ENCODE measurements at regions not wholly inside any gene's neighbourhood (a gene's known extent, or its start where the extent isn't known, plus 50 kb on each side); places are given as distances from the start of the nearest gene placed in this dataset.

DNA sequence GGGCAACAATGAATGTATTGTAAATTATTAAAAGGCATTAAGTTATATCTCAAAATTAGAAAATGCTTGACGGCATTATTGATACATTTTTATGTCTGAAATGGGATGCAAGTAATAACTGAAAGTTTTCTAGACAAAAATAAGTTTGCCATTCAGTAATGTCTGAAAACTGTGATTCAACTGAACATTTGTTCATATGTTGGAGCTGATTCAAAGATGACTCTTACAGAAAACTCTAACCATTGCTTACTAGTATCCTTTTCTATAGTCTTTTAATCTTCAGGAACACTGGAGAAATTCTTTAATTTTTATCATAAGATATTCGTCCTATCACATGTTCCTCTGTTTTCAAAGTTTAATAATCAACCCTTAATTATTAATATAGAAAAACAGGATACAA lies 71.1 kb upstream of the TFEC start:
- no CpG with 5 or more reads among the region's 2 CpGs for WGBS (ENCODE audit: insufficient coverage)
- H3K36me3 ChIP-seq (ENCODE audit: control insufficient read depth, insufficient read depth, low read length): no peaks in the 10 kb centered on the region
- no peaks in the 10 kb centered on the region for H3K4me1 ChIP-seq (ENCODE audit: control insufficient read depth, insufficient read depth, low read length)
- no peak overlapping the region for H3K4me3 ChIP-seq (ENCODE audit: low read length)
- no peaks in the 10 kb centered on the region for H3K9me3 ChIP-seq (replicated peaks; ENCODE audit: control insufficient read depth, low read depth, low read length)
- no peaks in the 10 kb centered on the region for H3K27me3 ChIP-seq (ENCODE audit: control insufficient read depth, insufficient read depth, low read length)
- H3K27ac ChIP-seq (ENCODE audit: low read length): no peak overlapping the region
- DNase-seq: no peak

DNA sequence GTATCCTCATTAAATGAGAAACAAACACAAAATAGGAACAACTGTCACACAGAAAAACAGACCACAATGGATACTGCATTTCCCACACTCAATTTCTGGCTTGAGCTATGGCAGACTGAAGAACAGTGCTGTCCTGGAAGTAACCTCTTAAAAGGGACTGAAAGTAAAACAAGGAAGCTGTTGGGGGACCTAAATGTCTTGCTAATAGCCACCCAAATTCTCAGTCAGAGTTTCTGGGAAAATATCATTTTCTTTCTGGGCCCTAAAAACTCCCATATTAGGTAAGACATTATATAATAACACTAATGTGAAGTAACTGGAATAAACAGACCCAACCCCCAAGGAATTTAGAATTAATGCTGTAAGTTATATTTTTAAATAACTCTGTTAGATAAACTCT lies 80.9 kb upstream of the TFEC start:
- DNase-seq: peak; percentile 2
- H3K36me3 ChIP-seq (ENCODE audit: control insufficient read depth, insufficient read depth, low read length): no peaks in the 10 kb centered on the region
- no peaks in the 10 kb centered on the region for H3K4me1 ChIP-seq (ENCODE audit: control insufficient read depth, insufficient read depth, low read length)
- no peaks in the 10 kb centered on the region for H3K27me3 ChIP-seq (ENCODE audit: control insufficient read depth, insufficient read depth, low read length)
- no peaks in the 10 kb centered on the region for H3K9me3 ChIP-seq (replicated peaks; ENCODE audit: control insufficient read depth, low read depth, low read length)
- no peak overlapping the region for H3K27ac ChIP-seq (ENCODE audit: low read length)
- no peak overlapping the region for H3K4me3 ChIP-seq (ENCODE audit: low read length)

DNA sequence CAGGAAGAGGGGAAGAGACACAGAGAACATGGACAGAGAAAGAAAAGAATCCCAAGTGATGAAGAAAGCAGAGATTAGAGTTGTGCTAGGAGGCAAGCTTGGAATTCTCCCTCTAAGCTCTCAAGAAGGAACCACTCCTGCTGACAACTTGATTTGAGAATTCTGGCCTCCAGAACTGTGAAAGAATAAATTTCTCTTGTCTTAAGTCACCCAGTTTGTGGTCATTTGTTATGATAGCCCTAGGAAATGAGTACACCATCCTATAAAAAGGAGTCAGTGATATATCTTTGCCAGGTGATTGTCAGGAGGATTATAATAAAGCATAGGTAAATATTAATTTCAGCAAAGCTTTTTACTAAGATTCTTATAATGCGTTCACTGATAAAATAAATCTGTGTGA lies 82.7 kb upstream of the TFEC start:
- no peak for DNase-seq
- Histone ChIP-seq H3K36me3 (ENCODE audit: control insufficient read depth, insufficient read depth, low read length) (no peaks in the 10 kb centered on the region), H3K4me3 (ENCODE audit: low read length) (no peak overlapping the region), H3K4me1 (ENCODE audit: control insufficient read depth, insufficient read depth, low read length) (no peaks in the 10 kb centered on the region), H3K27ac (ENCODE audit: low read length) (no peak overlapping the region), H3K27me3 (ENCODE audit: control insufficient read depth, insufficient read depth, low read length) (no peaks in the 10 kb centered on the region), H3K9me3 (replicated peaks; ENCODE audit: control insufficient read depth, low read depth, low read length) (no peaks in the 10 kb centered on the region)
- no CpG with 5 or more reads among the region's 1 CpG for WGBS (ENCODE audit: insufficient coverage)

DNA sequence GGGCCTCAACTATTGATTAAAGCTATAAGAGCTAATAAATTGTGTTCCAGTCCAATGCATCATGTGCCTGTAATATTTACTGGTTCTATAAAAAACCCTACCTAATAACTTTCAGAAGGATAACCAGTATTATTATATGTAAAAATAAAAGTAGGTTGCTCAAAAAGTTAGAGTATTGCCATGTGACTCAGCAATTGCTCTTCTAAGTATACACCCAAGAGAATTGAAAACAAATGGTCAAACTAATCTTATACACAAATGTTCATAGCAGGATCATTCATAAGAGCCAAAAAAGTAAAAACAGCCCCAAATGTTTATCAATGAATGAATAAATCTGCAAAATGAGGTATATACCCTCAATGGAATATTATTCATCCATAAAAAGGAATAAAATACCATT lies 89.5 kb upstream of the TES start:
- no peak for DNase-seq
- H3K27ac ChIP-seq (ENCODE audit: low read length): no peak overlapping the region

DNA sequence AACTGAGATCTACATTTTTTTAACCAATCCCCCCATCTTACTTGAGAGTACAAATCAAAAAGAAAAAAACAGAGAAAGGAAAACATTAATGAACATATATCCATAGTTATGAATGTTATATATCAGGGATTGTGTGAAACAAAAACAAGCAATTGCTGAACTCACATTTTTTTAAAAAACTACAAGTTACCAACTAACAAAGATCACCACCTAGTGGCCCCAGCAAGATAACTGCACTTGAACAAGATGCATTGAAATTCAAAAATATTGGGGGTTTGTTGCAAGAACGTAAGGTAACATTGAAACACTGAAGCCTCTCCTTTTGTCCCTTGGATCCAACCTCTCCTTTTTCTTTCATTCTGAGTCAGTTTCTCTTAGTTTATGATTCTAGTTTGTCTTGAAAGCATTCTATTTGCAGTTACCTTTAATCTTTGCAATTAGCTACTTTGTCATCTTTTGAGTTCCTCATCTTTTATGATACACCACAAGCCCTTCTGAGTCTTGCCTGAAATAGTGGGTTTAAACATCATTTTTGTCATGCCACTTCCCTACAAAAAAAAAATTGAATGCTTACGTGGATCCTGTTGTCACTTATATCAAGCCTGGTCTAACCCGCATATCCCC lies 87.3 kb upstream of the TES start:
- Histone ChIP-seq H3K27ac (ENCODE audit: low read length) (no peak overlapping the region), H3K36me3 (ENCODE audit: control insufficient read depth, insufficient read depth, low read length) (no peaks in the 10 kb centered on the region), H3K4me1 (ENCODE audit: control insufficient read depth, insufficient read depth, low read length) (no peaks in the 10 kb centered on the region), H3K4me3 (ENCODE audit: low read length) (no peak overlapping the region), H3K9me3 (replicated peaks; ENCODE audit: control insufficient read depth, low read depth, low read length) (peaks cover 5% of the 10 kb centered on the region), H3K27me3 (ENCODE audit: control insufficient read depth, insufficient read depth, low read length) (no peaks in the 10 kb centered on the region)
- peak; percentile 59 for DNase-seq
- 67% methylated on average over 2 of the region's 3 CpGs for WGBS (ENCODE audit: insufficient coverage)

More for the DNA sequence above, 89.5 kb upstream of the TES start:
- Histone ChIP-seq H3K9me3 (replicated peaks; ENCODE audit: control insufficient read depth, low read depth, low read length) (no peaks in the 10 kb centered on the region), H3K36me3 (ENCODE audit: control insufficient read depth, insufficient read depth, low read length) (no peaks in the 10 kb centered on the region), H3K4me3 (ENCODE audit: low read length) (no peak overlapping the region), H3K4me1 (ENCODE audit: control insufficient read depth, insufficient read depth, low read length) (no peaks in the 10 kb centered on the region), H3K27me3 (ENCODE audit: control insufficient read depth, insufficient read depth, low read length) (no peaks in the 10 kb centered on the region)

DNA sequence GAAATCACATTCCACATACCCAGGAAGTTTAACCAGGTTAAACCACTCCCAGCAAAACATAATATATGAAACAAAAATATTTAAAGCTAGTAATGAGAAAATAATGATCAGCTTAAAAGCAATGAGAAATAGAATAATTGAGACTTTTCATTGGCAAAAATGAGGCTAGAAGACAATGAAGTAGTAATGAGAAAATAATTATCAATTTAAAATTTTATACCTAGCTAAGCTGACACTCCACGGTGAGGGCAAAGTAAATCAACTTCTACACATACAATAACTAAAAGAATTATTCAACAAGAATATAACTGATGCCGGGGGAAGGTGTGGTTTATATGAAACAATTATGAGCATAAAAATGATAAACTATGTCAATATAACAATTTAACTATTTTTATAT lies 82.2 kb upstream of the TES start:
- DNase-seq: no peak
- H3K27ac ChIP-seq (ENCODE audit: low read length): no peak overlapping the region
- peaks cover 5% of the 10 kb centered on the region for H3K9me3 ChIP-seq (replicated peaks; ENCODE audit: control insufficient read depth, low read depth, low read length)
- no peaks in the 10 kb centered on the region for H3K27me3 ChIP-seq (ENCODE audit: control insufficient read depth, insufficient read depth, low read length)
- no peaks in the 10 kb centered on the region for H3K4me1 ChIP-seq (ENCODE audit: control insufficient read depth, insufficient read depth, low read length)
- no peak overlapping the region for H3K4me3 ChIP-seq (ENCODE audit: low read length)
- no peaks in the 10 kb centered on the region for H3K36me3 ChIP-seq (ENCODE audit: control insufficient read depth, insufficient read depth, low read length)
- WGBS (ENCODE audit: insufficient coverage): no CpG with 5 or more reads among the region's 2 CpGs

DNA sequence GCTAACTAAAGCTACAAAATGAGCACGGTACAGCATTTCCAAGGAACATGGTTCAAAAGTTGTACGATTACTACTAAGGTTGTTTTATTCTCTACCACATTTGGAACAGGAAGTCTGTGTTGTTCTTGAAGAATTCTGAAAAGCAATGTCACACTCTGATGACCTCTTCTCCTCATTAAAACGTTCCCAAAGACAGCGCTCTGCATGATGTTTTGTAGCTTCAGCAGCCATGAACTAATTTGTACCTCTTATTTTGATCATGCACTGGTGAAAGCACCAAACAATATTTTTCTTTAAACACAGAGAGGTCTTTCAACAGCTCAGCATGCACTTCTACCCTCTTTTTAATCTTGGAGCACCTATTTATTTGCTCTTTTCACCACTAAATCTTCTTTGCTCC lies 75.0 kb upstream of the TES start:
- H3K27me3 ChIP-seq (ENCODE audit: control insufficient read depth, insufficient read depth, low read length): no peaks in the 10 kb centered on the region
- WGBS (ENCODE audit: insufficient coverage): 28% methylated on average over 2 of the region's 4 CpGs
- no peaks in the 10 kb centered on the region for H3K9me3 ChIP-seq (replicated peaks; ENCODE audit: control insufficient read depth, low read depth, low read length)
- no peaks in the 10 kb centered on the region for H3K36me3 ChIP-seq (ENCODE audit: control insufficient read depth, insufficient read depth, low read length)
- DNase-seq: no peak
- H3K4me3 ChIP-seq (ENCODE audit: low read length): no peak overlapping the region
- no peak overlapping the region for H3K27ac ChIP-seq (ENCODE audit: low read length)
- no peaks in the 10 kb centered on the region for H3K4me1 ChIP-seq (ENCODE audit: control insufficient read depth, insufficient read depth, low read length)

DNA sequence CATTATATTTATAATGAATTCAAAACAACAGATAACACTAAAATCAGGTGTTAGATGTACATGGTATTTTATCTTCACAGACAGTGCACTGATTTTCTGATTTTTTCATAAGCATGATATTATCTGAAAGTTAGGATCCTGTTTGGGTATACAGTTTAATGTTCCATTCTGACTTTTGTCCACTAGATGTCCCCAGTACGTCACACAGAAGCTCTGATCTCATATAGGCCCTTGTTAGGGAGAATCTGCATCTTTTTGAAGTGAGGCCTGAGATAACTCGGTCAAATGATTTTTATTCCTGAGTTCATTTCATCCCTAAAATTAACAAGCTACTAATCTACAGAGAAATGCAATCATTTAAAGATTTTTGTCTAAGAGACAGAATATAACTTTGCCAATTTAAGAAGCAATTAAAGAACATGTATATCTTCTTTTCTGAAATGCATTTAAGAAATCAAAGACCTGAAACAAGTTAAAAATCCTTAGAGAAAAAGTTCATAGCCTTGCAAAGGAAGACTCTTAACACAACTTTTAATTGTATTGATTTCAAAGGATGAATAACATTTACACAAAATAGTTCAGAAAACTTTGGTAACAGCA lies 72.0 kb upstream of the TES start:
- H3K27ac ChIP-seq (ENCODE audit: low read length): no peak overlapping the region
- no peaks in the 10 kb centered on the region for H3K4me1 ChIP-seq (ENCODE audit: control insufficient read depth, insufficient read depth, low read length)
- no peaks in the 10 kb centered on the region for H3K27me3 ChIP-seq (ENCODE audit: control insufficient read depth, insufficient read depth, low read length)
- peak; percentile 70 for DNase-seq
- no peaks in the 10 kb centered on the region for H3K9me3 ChIP-seq (replicated peaks; ENCODE audit: control insufficient read depth, low read depth, low read length)
- H3K4me3 ChIP-seq (ENCODE audit: low read length): no peak overlapping the region
- H3K36me3 ChIP-seq (ENCODE audit: control insufficient read depth, insufficient read depth, low read length): no peaks in the 10 kb centered on the region
- WGBS (ENCODE audit: insufficient coverage): no CpG with 5 or more reads among the region's 2 CpGs

DNA sequence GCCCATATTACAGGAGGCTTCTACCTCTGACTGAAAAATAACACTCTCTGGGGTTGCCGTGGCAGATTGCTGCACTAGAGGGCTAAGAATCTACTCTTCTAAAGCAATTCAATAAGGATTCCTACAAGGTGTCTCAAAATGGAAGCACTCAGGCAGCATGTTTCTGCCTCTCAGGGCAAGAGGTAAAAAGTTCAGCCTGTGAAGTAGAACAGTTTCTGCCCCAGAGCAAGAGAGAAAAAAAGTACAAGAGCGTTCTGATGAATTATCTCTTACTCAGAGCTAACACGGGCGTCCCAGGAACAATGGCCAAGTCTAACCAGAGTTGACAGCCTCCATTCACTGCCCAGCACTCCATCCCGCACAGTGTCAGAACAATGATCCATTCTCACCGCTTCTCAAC lies 71.3 kb upstream of the TES start:
- no peaks in the 10 kb centered on the region for H3K4me1 ChIP-seq (ENCODE audit: control insufficient read depth, insufficient read depth, low read length)
- DNase-seq: no peak
- H3K36me3 ChIP-seq (ENCODE audit: control insufficient read depth, insufficient read depth, low read length): no peaks in the 10 kb centered on the region
- no peak overlapping the region for H3K4me3 ChIP-seq (ENCODE audit: low read length)
- no peaks in the 10 kb centered on the region for H3K9me3 ChIP-seq (replicated peaks; ENCODE audit: control insufficient read depth, low read depth, low read length)
- H3K27me3 ChIP-seq (ENCODE audit: control insufficient read depth, insufficient read depth, low read length): no peaks in the 10 kb centered on the region
- no peak overlapping the region for H3K27ac ChIP-seq (ENCODE audit: low read length)
- WGBS (ENCODE audit: insufficient coverage): 61% methylated on average over 4 of the region's 6 CpGs

DNA sequence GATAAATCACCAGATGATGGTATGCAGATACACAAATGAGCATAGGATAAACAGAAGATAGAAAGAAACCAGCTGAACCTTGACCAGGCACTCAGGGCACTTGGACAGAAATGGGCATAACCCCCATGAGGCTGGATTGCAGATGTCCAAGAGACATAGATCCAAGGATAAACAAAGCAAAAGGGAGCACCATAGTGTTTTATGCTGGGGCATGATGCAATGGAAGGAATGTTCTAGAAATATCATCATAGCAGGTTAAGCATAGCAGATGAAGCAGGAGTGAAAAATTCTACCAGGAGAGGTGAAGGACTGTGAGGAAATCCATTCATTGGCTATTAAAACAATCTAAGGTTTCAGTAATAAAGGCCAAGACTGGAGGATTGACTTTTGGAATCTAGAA lies 70.5 kb upstream of the TES start:
- Histone ChIP-seq H3K36me3 (ENCODE audit: control insufficient read depth, insufficient read depth, low read length) (no peaks in the 10 kb centered on the region), H3K27ac (ENCODE audit: low read length) (no peak overlapping the region), H3K27me3 (ENCODE audit: control insufficient read depth, insufficient read depth, low read length) (no peaks in the 10 kb centered on the region), H3K9me3 (replicated peaks; ENCODE audit: control insufficient read depth, low read depth, low read length) (no peaks in the 10 kb centered on the region), H3K4me3 (ENCODE audit: low read length) (no peak overlapping the region), H3K4me1 (ENCODE audit: control insufficient read depth, insufficient read depth, low read length) (no peaks in the 10 kb centered on the region)
- DNase-seq: no peak

DNA sequence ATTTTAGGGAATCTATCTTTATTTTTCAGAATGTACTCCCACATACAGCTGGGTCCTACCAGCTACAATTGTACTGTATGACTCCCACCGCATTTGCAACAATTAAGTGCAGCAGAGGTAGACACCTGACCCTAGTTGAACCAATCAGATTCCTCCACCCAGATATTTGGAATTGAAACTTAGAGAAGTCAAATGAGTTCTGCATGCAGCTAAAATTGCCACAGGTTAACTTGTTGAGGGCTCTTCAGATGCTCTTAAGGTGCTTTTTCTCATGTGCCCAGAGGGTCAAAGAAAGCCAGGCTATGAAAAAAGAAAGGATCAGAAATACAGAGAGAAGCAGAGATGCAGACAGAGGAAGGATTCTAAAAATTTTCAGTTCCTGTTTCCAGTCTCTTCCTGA lies 68.0 kb upstream of the TES start:
- DNase-seq: no peak
- no CpG with 5 or more reads among the region's 1 CpG for WGBS (ENCODE audit: insufficient coverage)
- no peak overlapping the region for H3K27ac ChIP-seq (ENCODE audit: low read length)
- no peaks in the 10 kb centered on the region for H3K9me3 ChIP-seq (replicated peaks; ENCODE audit: control insufficient read depth, low read depth, low read length)
- H3K36me3 ChIP-seq (ENCODE audit: control insufficient read depth, insufficient read depth, low read length): no peaks in the 10 kb centered on the region
- H3K4me3 ChIP-seq (ENCODE audit: low read length): no peak overlapping the region
- H3K4me1 ChIP-seq (ENCODE audit: control insufficient read depth, insufficient read depth, low read length): no peaks in the 10 kb centered on the region
- no peaks in the 10 kb centered on the region for H3K27me3 ChIP-seq (ENCODE audit: control insufficient read depth, insufficient read depth, low read length)

Data from muscle of leg (tissue), 3 donors.